ENCODE measurements at regions not wholly inside any gene's neighbourhood (a gene's known extent, or its start where the extent isn't known, plus 50 kb on each side); places are given as distances from the start of the nearest gene placed in this dataset.
"Not testable (repeated sequence)": the region's sequence is repeated elsewhere in the genome, so short reads cannot be mapped to it uniquely, and the experiment has no call there.

GRCh38 chr2:7140306-7140705 is 223.1 kb downstream of the RNF144A start:
- no peak for DNase-seq
- Histone ChIP-seq H3K9me3 (ENCODE audit: control insufficient read depth, low read depth, low read length) (no peaks in the 10 kb centered on the region), H3K27me3 (ENCODE audit: control insufficient read depth, insufficient read depth, low read length) (no peaks in the 10 kb centered on the region), H3K4me3 (ENCODE audit: low read length) (no peak overlapping the region), H3K4me1 (ENCODE audit: control insufficient read depth, insufficient read depth, low read length) (no peaks in the 10 kb centered on the region), H3K36me3 (ENCODE audit: control insufficient read depth, insufficient read depth, low read length) (no peaks in the 10 kb centered on the region), H3K27ac (ENCODE audit: low read length) (no peak overlapping the region)
- no CpG with 5 or more reads among the region's 1 CpG for WGBS (ENCODE audit: insufficient coverage, low lambda C conversion rate)

- DNase-seq = no peak
- no peak overlapping the region for H3K4me3 ChIP-seq (ENCODE audit: low read length)
- H3K4me1 ChIP-seq (ENCODE audit: control insufficient read depth, insufficient read depth, low read length) = no peaks in the 10 kb centered on the region
- no peaks in the 10 kb centered on the region for H3K27me3 ChIP-seq (ENCODE audit: control insufficient read depth, insufficient read depth, low read length)
- H3K9me3 ChIP-seq (ENCODE audit: control insufficient read depth, low read depth, low read length) = no peaks in the 10 kb centered on the region
- no peaks in the 10 kb centered on the region for H3K36me3 ChIP-seq (ENCODE audit: control insufficient read depth, insufficient read depth, low read length)
- no peak overlapping the region for H3K27ac ChIP-seq (ENCODE audit: low read length)
Observed at GRCh38 chr2:7145707-7146106, 228.5 kb downstream of the RNF144A start.

GRCh38 chr2:7146151-7146550 is 228.9 kb downstream of the RNF144A start:
- no peak for DNase-seq
- Histone ChIP-seq H3K9me3 (ENCODE audit: control insufficient read depth, low read depth, low read length) (no peaks in the 10 kb centered on the region), H3K27ac (ENCODE audit: low read length) (no peak overlapping the region), H3K4me1 (ENCODE audit: control insufficient read depth, insufficient read depth, low read length) (no peaks in the 10 kb centered on the region), H3K36me3 (ENCODE audit: control insufficient read depth, insufficient read depth, low read length) (no peaks in the 10 kb centered on the region), H3K27me3 (ENCODE audit: control insufficient read depth, insufficient read depth, low read length) (no peaks in the 10 kb centered on the region), H3K4me3 (ENCODE audit: low read length) (no peak overlapping the region)

DNA sequence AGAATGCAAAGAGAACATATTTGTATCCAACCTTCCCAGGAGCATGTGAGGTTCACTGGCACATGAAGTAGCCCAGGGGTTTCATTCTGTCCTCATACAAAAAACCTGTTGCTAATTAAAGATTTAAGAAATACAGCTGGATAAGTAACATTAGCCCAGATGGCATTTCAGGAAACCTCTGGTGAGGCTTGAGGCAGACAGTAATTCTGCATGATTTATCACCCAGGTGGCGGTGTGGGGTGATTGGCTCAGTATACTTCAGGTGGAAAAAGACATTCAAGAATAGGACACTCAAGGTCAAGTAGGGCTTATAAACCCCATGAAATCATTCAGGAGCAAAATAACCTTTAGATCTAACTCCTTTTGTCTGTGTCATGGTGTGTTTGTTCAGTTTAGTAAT is 237.4 kb downstream of the RNF144A start:
- no peak overlapping the region for H3K4me3 ChIP-seq (ENCODE audit: low read length)
- no peaks in the 10 kb centered on the region for H3K4me1 ChIP-seq (ENCODE audit: control insufficient read depth, insufficient read depth, low read length)
- no peaks in the 10 kb centered on the region for H3K27me3 ChIP-seq (ENCODE audit: control insufficient read depth, insufficient read depth, low read length)
- no peak overlapping the region for H3K27ac ChIP-seq (ENCODE audit: low read length)
- no CpG with 5 or more reads among the region's 1 CpG for WGBS (ENCODE audit: insufficient coverage, low lambda C conversion rate)
- no peaks in the 10 kb centered on the region for H3K9me3 ChIP-seq (ENCODE audit: control insufficient read depth, low read depth, low read length)
- DNase-seq = no peak
- H3K36me3 ChIP-seq (ENCODE audit: control insufficient read depth, insufficient read depth, low read length) = no peaks in the 10 kb centered on the region

DNA sequence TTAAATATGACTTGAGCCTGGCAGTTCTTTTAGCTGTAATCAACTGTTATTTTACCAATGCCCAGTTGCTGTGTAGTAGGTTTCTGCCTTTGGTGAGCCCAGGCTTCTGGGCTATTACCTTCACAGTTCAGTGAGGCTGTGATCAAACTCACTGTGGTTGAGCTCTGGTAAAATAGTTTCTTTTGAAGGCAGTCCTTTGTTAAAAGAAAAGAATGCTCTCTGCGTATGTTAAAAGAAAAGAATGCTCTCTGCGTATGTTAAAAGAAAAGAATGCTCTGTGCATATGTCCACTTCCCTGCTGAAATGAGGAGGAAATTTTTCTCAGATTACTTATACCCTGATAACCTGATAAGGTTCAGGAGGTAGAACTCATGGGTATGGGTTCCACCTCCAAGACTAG is 244.3 kb downstream of the RNF144A start:
- no peaks in the 10 kb centered on the region for H3K36me3 ChIP-seq (ENCODE audit: control insufficient read depth, insufficient read depth, low read length)
- no peaks in the 10 kb centered on the region for H3K9me3 ChIP-seq (ENCODE audit: control insufficient read depth, low read depth, low read length)
- no peaks in the 10 kb centered on the region for H3K27me3 ChIP-seq (ENCODE audit: control insufficient read depth, insufficient read depth, low read length)
- no peak overlapping the region for H3K27ac ChIP-seq (ENCODE audit: low read length)
- no peak overlapping the region for H3K4me3 ChIP-seq (ENCODE audit: low read length)
- WGBS (ENCODE audit: insufficient coverage, low lambda C conversion rate) = 83% methylated on average over 2 of the region's 2 CpGs
- no peak for DNase-seq
- H3K4me1 ChIP-seq (ENCODE audit: control insufficient read depth, insufficient read depth, low read length) = no peaks in the 10 kb centered on the region

DNA sequence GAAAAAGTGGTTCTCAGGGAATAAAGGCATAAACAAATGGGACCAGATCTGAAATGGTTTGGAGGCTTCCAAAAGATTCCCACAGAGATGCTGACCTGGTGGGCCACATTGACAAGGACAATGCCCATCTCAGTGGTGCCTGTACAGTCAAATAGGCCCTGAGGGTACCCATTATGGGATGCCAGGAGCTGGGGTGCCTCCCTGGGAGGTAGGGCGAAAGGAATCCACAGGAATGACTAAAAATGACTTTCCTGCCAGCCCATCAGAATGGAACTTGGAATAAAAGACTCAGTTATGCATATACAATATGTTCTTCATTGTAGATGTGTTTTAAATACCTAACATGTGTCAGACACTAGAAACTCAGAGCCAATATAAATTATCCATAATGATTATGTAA is 248.5 kb downstream of the RNF144A start:
- H3K27ac ChIP-seq (ENCODE audit: low read length) = no peak overlapping the region
- H3K36me3 ChIP-seq (ENCODE audit: control insufficient read depth, insufficient read depth, low read length) = no peaks in the 10 kb centered on the region
- H3K4me1 ChIP-seq (ENCODE audit: control insufficient read depth, insufficient read depth, low read length) = no peaks in the 10 kb centered on the region
- no peak overlapping the region for H3K4me3 ChIP-seq (ENCODE audit: low read length)
- no CpG with 5 or more reads among the region's 1 CpG for WGBS (ENCODE audit: insufficient coverage, low lambda C conversion rate)
- no peaks in the 10 kb centered on the region for H3K27me3 ChIP-seq (ENCODE audit: control insufficient read depth, insufficient read depth, low read length)
- no peaks in the 10 kb centered on the region for H3K9me3 ChIP-seq (ENCODE audit: control insufficient read depth, low read depth, low read length)
- DNase-seq = no peak

- H3K9me3 ChIP-seq (ENCODE audit: control insufficient read depth, low read depth, low read length) = no peaks in the 10 kb centered on the region
- no peaks in the 10 kb centered on the region for H3K27me3 ChIP-seq (ENCODE audit: control insufficient read depth, insufficient read depth, low read length)
- no peak for DNase-seq
- WGBS (ENCODE audit: insufficient coverage, low lambda C conversion rate) = no CpG with 5 or more reads among the region's 6 CpGs
- H3K4me3 ChIP-seq (ENCODE audit: low read length) = no peak overlapping the region
- H3K27ac ChIP-seq (ENCODE audit: low read length) = no peak overlapping the region
- no peaks in the 10 kb centered on the region for H3K36me3 ChIP-seq (ENCODE audit: control insufficient read depth, insufficient read depth, low read length)
- H3K4me1 ChIP-seq (ENCODE audit: control insufficient read depth, insufficient read depth, low read length) = no peaks in the 10 kb centered on the region
Observed at GRCh38 chr2:7167801-7168411, 250.7 kb downstream of the RNF144A start.

- Histone ChIP-seq H3K4me3 (ENCODE audit: low read length) (no peak overlapping the region), H3K4me1 (ENCODE audit: control insufficient read depth, insufficient read depth, low read length) (no peaks in the 10 kb centered on the region), H3K27me3 (ENCODE audit: control insufficient read depth, insufficient read depth, low read length) (no peaks in the 10 kb centered on the region), H3K36me3 (ENCODE audit: control insufficient read depth, insufficient read depth, low read length) (no peaks in the 10 kb centered on the region), H3K9me3 (ENCODE audit: control insufficient read depth, low read depth, low read length) (no peaks in the 10 kb centered on the region), H3K27ac (ENCODE audit: low read length) (no peak overlapping the region)
- no peak for DNase-seq
- 80% methylated on average over 1 of the region's 6 CpGs for WGBS (ENCODE audit: insufficient coverage, low lambda C conversion rate)
Observed at GRCh38 chr2:7169593-7169992, 252.4 kb downstream of the RNF144A start.

- no CpG with 5 or more reads among the region's 17 CpGs for WGBS (ENCODE audit: insufficient coverage, low lambda C conversion rate)
Observed at GRCh38 chr2:7178996-7179395, 261.8 kb downstream of the RNF144A start.

DNA sequence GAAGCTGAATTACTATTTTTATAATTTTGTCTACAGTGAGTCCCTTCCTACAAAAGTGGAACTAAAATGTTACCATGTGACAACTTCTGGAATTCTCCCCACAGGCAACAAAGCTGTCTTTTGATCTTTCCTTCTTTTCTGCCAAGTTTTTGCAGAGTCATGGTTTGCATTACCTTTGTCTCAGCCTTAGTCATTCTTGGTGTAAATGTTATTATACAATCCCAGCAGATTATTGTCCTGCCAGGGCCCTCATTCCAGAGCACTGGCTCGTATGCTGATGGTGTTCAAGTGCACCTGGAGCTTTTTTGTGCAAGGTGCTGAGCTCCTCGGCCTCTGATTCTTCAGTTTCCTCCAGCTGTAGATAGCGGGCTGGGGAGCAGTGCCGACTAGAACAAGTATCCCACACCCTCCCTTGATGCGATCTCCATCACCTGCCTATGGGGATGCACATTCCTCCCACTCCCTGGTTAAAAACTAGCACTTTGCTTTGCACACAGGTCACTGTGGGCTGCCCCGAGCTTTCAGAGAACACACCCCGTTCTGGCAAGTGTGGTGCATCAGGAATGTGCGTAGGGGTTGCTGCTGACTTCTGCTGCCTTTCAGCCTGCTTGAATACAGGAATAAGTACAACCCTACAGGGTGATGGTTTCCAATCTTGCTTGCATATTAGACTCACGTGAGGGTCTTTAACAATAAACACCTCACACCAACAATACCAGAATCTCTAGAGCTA is 263.6 kb downstream of the RNF144A start:
- no peak for DNase-seq
- Histone ChIP-seq H3K4me3 (ENCODE audit: low read length) (no peak overlapping the region), H3K9me3 (ENCODE audit: control insufficient read depth, low read depth, low read length) (no peaks in the 10 kb centered on the region), H3K36me3 (ENCODE audit: control insufficient read depth, insufficient read depth, low read length) (no peaks in the 10 kb centered on the region), H3K27me3 (ENCODE audit: control insufficient read depth, insufficient read depth, low read length) (no peaks in the 10 kb centered on the region), H3K27ac (ENCODE audit: low read length) (no peak overlapping the region), H3K4me1 (ENCODE audit: control insufficient read depth, insufficient read depth, low read length) (no peaks in the 10 kb centered on the region)
- 90% methylated on average over 2 of the region's 9 CpGs for WGBS (ENCODE audit: insufficient coverage, low lambda C conversion rate)

More at GRCh38 chr2:7178996-7179395, 261.8 kb downstream of the RNF144A start:
- not testable (repeated sequence) for H3K9me3 ChIP-seq (ENCODE audit: control insufficient read depth, low read depth, low read length); H3K27me3 ChIP-seq (ENCODE audit: control insufficient read depth, insufficient read depth, low read length); H3K27ac ChIP-seq (ENCODE audit: low read length); H3K4me1 ChIP-seq (ENCODE audit: control insufficient read depth, insufficient read depth, low read length); H3K36me3 ChIP-seq (ENCODE audit: control insufficient read depth, insufficient read depth, low read length); H3K4me3 ChIP-seq (ENCODE audit: low read length); DNase-seq

DNA sequence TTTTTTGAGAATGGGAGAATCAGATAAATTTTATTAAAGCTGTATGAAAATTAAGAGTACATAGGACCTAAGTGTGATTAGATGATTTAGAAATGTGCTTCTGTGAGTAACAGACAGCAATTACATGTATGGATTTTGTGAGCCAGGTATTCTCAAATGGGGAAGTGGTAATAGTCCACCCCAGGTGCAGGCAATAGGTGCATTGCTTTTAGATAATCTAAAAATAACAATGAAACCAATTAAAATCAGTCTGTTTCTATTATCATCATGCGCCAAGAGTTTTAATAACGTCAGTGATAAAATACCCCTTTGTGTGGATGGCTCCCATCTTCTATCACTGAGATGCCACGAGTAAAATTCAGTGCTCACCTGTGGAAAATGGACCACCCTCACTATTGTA is 265.3 kb downstream of the RNF144A start:
- H3K4me1 ChIP-seq (ENCODE audit: control insufficient read depth, insufficient read depth, low read length) = no peaks in the 10 kb centered on the region
- no peaks in the 10 kb centered on the region for H3K27me3 ChIP-seq (ENCODE audit: control insufficient read depth, insufficient read depth, low read length)
- no peak overlapping the region for H3K4me3 ChIP-seq (ENCODE audit: low read length)
- WGBS (ENCODE audit: insufficient coverage, low lambda C conversion rate) = no CpG with 5 or more reads among the region's 3 CpGs
- DNase-seq = no peak
- H3K36me3 ChIP-seq (ENCODE audit: control insufficient read depth, insufficient read depth, low read length) = no peaks in the 10 kb centered on the region
- H3K27ac ChIP-seq (ENCODE audit: low read length) = no peak overlapping the region
- H3K9me3 ChIP-seq (ENCODE audit: control insufficient read depth, low read depth, low read length) = no peaks in the 10 kb centered on the region
